Fibroblast of lung (primary cell): ENCODE measurements at regions not wholly inside any gene's neighbourhood (a gene's known extent, or its start where the extent isn't known, plus 50 kb on each side); places are given as distances from the start of the nearest gene placed in this dataset.

Experiments used
- DNase-seq, 2 donors: peaks; one replicate each; pipeline versions ENCODE4 v3.0.0 to v3.0.0-alpha.2; 2010; ENCODE audit warnings: low read depth in 2 of 2
- H2AFZ ChIP-seq: 2 replicates; pipeline ENCODE4 v1.5.1; 2012; ENCODE audit warnings: low read length, control low read depth, inconsistent platforms
- H3K27ac ChIP-seq: 2 replicates; pipeline ENCODE4 v1.5.1; 2011; ENCODE audit warnings: low read length, control low read depth; ENCODE audit not compliant: insufficient read depth
- H3K27me3 ChIP-seq: 2 replicates; pipeline ENCODE4 v1.5.1; 2011; ENCODE audit warnings: mild to moderate bottlenecking, low read length; ENCODE audit not compliant: control insufficient read depth, insufficient read depth
- H3K36me3 ChIP-seq: 2 replicates; pipeline ENCODE4 v1.5.1; 2011; ENCODE audit warnings: low read length; ENCODE audit not compliant: control insufficient read depth, insufficient read depth
- H3K4me1 ChIP-seq: 2 replicates; pipeline ENCODE4 v1.5.1; 2011; ENCODE audit warnings: low read length; ENCODE audit not compliant: control insufficient read depth, insufficient read depth; ENCODE audit errors: extremely low read depth
- H3K4me2 ChIP-seq: 2 replicates; pipeline ENCODE4 v1.5.1; 2011; ENCODE audit warnings: low read length, control low read depth; ENCODE audit not compliant: insufficient read depth; ENCODE audit errors: extremely low read depth
- H3K4me3 ChIP-seq, 4 experiments: fragments of 200-600 bp in 1 of 4; sonication (generic) in 1 of 4; replicated peaks in 1 of 4; 2 replicates each; pipeline ENCODE4 v1.5.1; 2011 to 2016; ENCODE audit warnings: low read length in 4 of 4, low read depth in 3 of 4, mild to moderate bottlenecking in 3 of 4, control low read depth in 2 of 4, inconsistent platforms in 1 of 4, mixed read lengths in 1 of 4; ENCODE audit not compliant: insufficient read depth in 1 of 4; ENCODE audit errors: control extremely low read depth in 1 of 4
- H3K79me2 ChIP-seq: 2 replicates; pipeline ENCODE4 v1.5.1; 2012; ENCODE audit warnings: mild to moderate bottlenecking, low read length, inconsistent platforms; ENCODE audit not compliant: control insufficient read depth, insufficient read depth
- H3K9ac ChIP-seq: 2 replicates; pipeline ENCODE4 v1.5.1; 2011; ENCODE audit warnings: mild to moderate bottlenecking, low read length, control low read depth; ENCODE audit not compliant: insufficient read depth
- H3K9me3 ChIP-seq: 2 replicates; pipeline ENCODE4 v1.5.1; 2012; ENCODE audit warnings: low read depth, low read length; ENCODE audit not compliant: control insufficient read depth, insufficient read depth
- H4K20me1 ChIP-seq: 2 replicates; pipeline ENCODE4 v1.5.1; 2011; ENCODE audit warnings: low read length; ENCODE audit not compliant: control insufficient read depth, insufficient read depth; ENCODE audit errors: extremely low read depth
- EZH2 ChIP-seq: IDR thresholded peaks from 2 replicates; pipeline ENCODE4 v1.5.1; 2012; ENCODE audit warnings: low read length, control low read depth, mild to moderate bottlenecking; ENCODE audit errors: missing control alignments
- TF ChIP-seq, protein P1 (sequence below), 2 donors: IDR thresholded peaks in 1 of 2; conservative IDR thresholded peaks in 1 of 2; 1 replicate in 1 of 2; 2 replicates in 1 of 2; pipeline ENCODE4 v1.5.1; 2011 to 2012; ENCODE audit warnings: low read length in 2 of 2, control low read depth in 1 of 2, inconsistent platforms in 1 of 2, low read depth in 1 of 2, mild to moderate bottlenecking in 1 of 2

DNA sequence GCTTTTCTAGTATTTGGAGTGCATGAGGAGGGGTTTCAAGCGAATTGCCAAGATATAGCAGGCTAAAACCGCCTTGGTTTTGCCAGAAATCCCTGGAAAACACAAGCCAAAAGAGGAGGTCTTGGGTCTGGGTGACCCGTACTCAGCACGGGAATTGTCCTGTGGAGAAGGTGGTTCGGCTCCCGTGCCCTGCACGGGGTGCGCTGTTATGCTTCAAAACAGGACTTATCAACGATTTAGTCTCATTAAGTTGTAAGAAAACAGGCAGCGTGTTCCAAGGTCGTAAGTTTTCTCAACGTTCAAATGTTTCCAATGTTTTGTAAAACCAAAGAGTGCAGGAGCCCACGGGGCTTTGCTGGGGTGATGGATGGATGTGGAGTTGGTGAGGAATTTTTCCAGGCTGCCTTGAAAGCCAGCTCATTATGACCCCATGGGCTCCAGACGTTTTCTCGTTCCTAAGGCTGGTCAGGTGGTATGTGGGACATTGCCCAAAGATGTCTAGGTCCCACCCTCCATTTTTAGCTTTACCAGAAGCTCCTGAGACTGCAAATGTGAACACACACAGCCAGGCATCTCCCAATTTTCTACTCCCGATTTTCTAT, 75.4 kb upstream of the CLDN14 start:
- Histone ChIP-seq H3K4me3 (no peak overlapping the region), H2AFZ (no peak overlapping the region), H3K4me2 (no peak overlapping the region), H3K27ac (no peak overlapping the region), H3K9me3 (no peaks in the 10 kb centered on the region), H3K27me3 (peaks cover 5% of the 10 kb centered on the region), H4K20me1 (no peaks in the 10 kb centered on the region), H3K4me1 (peaks cover 7% of the 10 kb centered on the region), H3K79me2 (no peaks in the 10 kb centered on the region), H3K36me3 (no peaks in the 10 kb centered on the region), H3K9ac (no peak overlapping the region)
- peak in 1 of 2 donors; percentile 40 for DNase-seq
- TF ChIP-seq, protein P1, sequence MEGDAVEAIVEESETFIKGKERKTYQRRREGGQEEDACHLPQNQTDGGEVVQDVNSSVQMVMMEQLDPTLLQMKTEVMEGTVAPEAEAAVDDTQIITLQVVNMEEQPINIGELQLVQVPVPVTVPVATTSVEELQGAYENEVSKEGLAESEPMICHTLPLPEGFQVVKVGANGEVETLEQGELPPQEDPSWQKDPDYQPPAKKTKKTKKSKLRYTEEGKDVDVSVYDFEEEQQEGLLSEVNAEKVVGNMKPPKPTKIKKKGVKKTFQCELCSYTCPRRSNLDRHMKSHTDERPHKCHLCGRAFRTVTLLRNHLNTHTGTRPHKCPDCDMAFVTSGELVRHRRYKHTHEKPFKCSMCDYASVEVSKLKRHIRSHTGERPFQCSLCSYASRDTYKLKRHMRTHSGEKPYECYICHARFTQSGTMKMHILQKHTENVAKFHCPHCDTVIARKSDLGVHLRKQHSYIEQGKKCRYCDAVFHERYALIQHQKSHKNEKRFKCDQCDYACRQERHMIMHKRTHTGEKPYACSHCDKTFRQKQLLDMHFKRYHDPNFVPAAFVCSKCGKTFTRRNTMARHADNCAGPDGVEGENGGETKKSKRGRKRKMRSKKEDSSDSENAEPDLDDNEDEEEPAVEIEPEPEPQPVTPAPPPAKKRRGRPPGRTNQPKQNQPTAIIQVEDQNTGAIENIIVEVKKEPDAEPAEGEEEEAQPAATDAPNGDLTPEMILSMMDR (conservative IDR thresholded peaks at IDR 0.05 in 1 of 2, IDR thresholded peaks at IDR 0.05 in 1 of 2; ENCODE audit: low read depth in 1 of 2, low read length in 2 of 2) = no peak
- no peak for TF ChIP-seq EZH2

GRCh38 chr21:36557316-36557715, 77.4 kb upstream of the CLDN14 start:
- Histone ChIP-seq H3K79me2 (no peaks in the 10 kb centered on the region), H3K36me3 (no peaks in the 10 kb centered on the region), H3K27ac (no peak overlapping the region), H4K20me1 (no peaks in the 10 kb centered on the region), H3K9ac (no peak overlapping the region), H3K4me3 (no peak overlapping the region), H3K4me2 (no peak overlapping the region), H3K4me1 (no peaks in the 10 kb centered on the region), H3K9me3 (no peaks in the 10 kb centered on the region), H2AFZ (no peak overlapping the region), H3K27me3 (peaks cover 14% of the 10 kb centered on the region)
- TF ChIP-seq, protein P1 (conservative IDR thresholded peaks at IDR 0.05 in 1 of 2, IDR thresholded peaks at IDR 0.05 in 1 of 2; ENCODE audit: low read depth in 1 of 2, low read length in 2 of 2) = no peak
- no peak for TF ChIP-seq EZH2
- DNase-seq = peak in 1 of 2 donors; percentile 5

- TF ChIP-seq EZH2 = no peak
- TF ChIP-seq, protein P1 (conservative IDR thresholded peaks at IDR 0.05 in 1 of 2, IDR thresholded peaks at IDR 0.05 in 1 of 2; ENCODE audit: low read depth in 1 of 2, low read length in 2 of 2) = no peak
- H3K27me3 ChIP-seq = peaks cover 14% of the 10 kb centered on the region
- H3K4me2 ChIP-seq = no peak overlapping the region
Observed at GRCh38 chr21:36560933-36561575, 81.1 kb upstream of the CLDN14 start.

More at GRCh38 chr21:36560933-36561575, 81.1 kb upstream of the CLDN14 start:
- Histone ChIP-seq H3K4me3 (no peak overlapping the region), H3K9ac (no peak overlapping the region), H3K27ac (no peak overlapping the region), H3K4me1 (no peaks in the 10 kb centered on the region), H3K36me3 (no peaks in the 10 kb centered on the region), H3K9me3 (no peaks in the 10 kb centered on the region), H2AFZ (no peak overlapping the region), H3K79me2 (no peaks in the 10 kb centered on the region), H4K20me1 (no peaks in the 10 kb centered on the region)
- DNase-seq = no peak
